ENCODE measurements at regions not wholly inside any gene's neighbourhood (a gene's known extent, or its start where the extent isn't known, plus 50 kb on each side); places are given as distances from the start of the nearest gene placed in this dataset.

GRCh38 chr5:145203193-145203592 lies 631.9 kb downstream of the PRELID2 start:
- H3K27ac ChIP-seq (ENCODE audit: insufficient read depth, low read length), result no peak overlapping the region

More at GRCh38 chr5:145203193-145203592, 631.9 kb downstream of the PRELID2 start:
- Histone ChIP-seq H3K4me1 (ENCODE audit: control insufficient read depth, insufficient read depth, low read length) (no peaks in the 10 kb centered on the region), H3K14ac (replicated peaks; ENCODE audit: low read depth, low read length) (no peak overlapping the region), H3K79me1 (ENCODE audit: low read depth in 1 of 2, low read length in 2 of 2) (no peaks in the 10 kb centered on the region), H2BK20ac (ENCODE audit: low read depth, low read length) (no peak overlapping the region), H3K27me3 (ENCODE audit: control insufficient read depth, insufficient read depth, low read length) (no peaks in the 10 kb centered on the region), H4K5ac (ENCODE audit: low read depth, low read length) (no peak overlapping the region), H3K56ac (ENCODE audit: extremely low read depth, insufficient read depth, low read length) (no peak overlapping the region), H3K9ac (ENCODE audit: low read depth, low read length) (no peak overlapping the region), H3K4me3 (ENCODE audit: insufficient read depth, low read depth, low read length) (no peak overlapping the region), H2AK9ac (replicated peaks; ENCODE audit: low read depth, low read length, poor library complexity) (no peak overlapping the region), H4K20me1 (ENCODE audit: insufficient read depth, low read length) (no peaks in the 10 kb centered on the region), H2BK5ac (ENCODE audit: low read depth, low read length, poor library complexity, severe bottlenecking) (no peak overlapping the region), H3K36me3 (ENCODE audit: control insufficient read depth, insufficient read depth, low read length) (no peaks in the 10 kb centered on the region), H2AK5ac (ENCODE audit: low read depth, low read length) (no peak overlapping the region), H3K9me3 (ENCODE audit: control insufficient read depth, insufficient read depth, low read length) (no peaks in the 10 kb centered on the region), H2AFZ (replicated peaks; ENCODE audit: low read length, poor library complexity) (no peak overlapping the region), H3K23ac (ENCODE audit: low read depth, low read length) (no peak overlapping the region), H2BK120ac (ENCODE audit: low read depth, low read length) (no peak overlapping the region), H4K8ac (ENCODE audit: low read depth in 2 of 2, low read length in 2 of 2) (no peak overlapping the region), H2BK15ac (ENCODE audit: low read depth, low read length) (no peak overlapping the region), H4K91ac (ENCODE audit: insufficient read depth, low read depth, low read length) (no peak overlapping the region), H3K4ac (ENCODE audit: low read depth, low read length) (no peak overlapping the region), H3K4me2 (ENCODE audit: low read depth, low read length) (no peak overlapping the region), H3K9me1 (ENCODE audit: insufficient read depth, low read length) (no peaks in the 10 kb centered on the region), H3K18ac (ENCODE audit: low read depth, low read length) (no peak overlapping the region)
- ATAC-seq (ENCODE audit: low read depth), result no peak
- peak; percentile 35 for DNase-seq
- no TSS peak for BruUV-seq (replicated peaks)
- dilution Hi-C loops (cut with HindIII; ENCODE audit: low sequenced_read_pairs, unreplicated experiment), result no loop called here
- CTCF ChIA-PET, result no interaction called here
- in situ Hi-C loops (cut with MboI; ENCODE audit: low sequenced_read_pairs), result no loop called here
- intact Hi-C loops (cut with micrococcal nuclease), result no loop called here
- TF ChIP-seq MXI1 (IDR thresholded peaks at IDR 0.05; ENCODE audit: borderline replicate concordance, low read depth, low read length) (no peak), MAFK (IDR thresholded peaks at IDR 0.05; ENCODE audit: low read depth, low read length) (no peak), POLR2A (IDR thresholded peaks at IDR 0.05; ENCODE audit: low read depth, low read length) (no peak), ELK1 (IDR thresholded peaks at IDR 0.05; ENCODE audit: borderline replicate concordance, low read depth, low read length) (no peak), CTCF (conservative IDR thresholded peaks at IDR 0.05; ENCODE audit: low read depth, low read length) (no peak), CEBPB (IDR thresholded peaks at IDR 0.05; ENCODE audit: low read depth, low read length) (no peak), SMC3 (IDR thresholded peaks at IDR 0.05; ENCODE audit: low read depth, low read length) (no peak), RAD21 (IDR thresholded peaks at IDR 0.05; ENCODE audit: low read length) (no peak)
- WGBS, 2 experiments (ENCODE audit: extremely low coverage in 2 of 2, insufficient read length in 1 of 2), result 80% methylated on average over 1 of the region's 2 CpGs; no CpG with 5 or more reads in 1 of the 2 experiments
- POLR2A ChIA-PET (ENCODE audit: unreplicated experiment), result no interaction called here

Measured in IMR-90 (cell line).